ENCODE measurements at regions not wholly inside any gene's neighbourhood (a gene's known extent, or its start where the extent isn't known, plus 50 kb on each side); places are given as distances from the start of the nearest gene placed in this dataset.

DNA sequence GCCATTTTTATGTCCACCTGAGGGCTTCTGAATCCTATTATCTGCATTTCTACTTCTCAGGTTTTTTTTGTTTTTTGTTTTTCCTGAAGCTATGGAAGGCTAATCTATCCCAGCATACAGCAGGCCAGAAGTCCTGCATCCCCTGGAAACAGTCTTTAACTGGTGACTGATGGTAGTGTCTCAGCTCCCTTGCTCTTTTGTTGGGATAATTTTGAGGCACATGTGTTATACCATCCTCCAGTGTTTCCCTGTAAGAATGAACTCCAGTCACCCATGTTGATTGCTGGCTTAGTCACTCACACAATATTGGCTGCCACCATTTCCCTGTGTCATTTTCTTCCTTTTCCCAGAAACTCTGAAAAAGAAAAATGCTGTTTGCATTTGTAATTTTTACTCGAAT lies 1094.0 kb upstream of the LRRN3 start:
- Histone ChIP-seq H3K36me3 (ENCODE audit: insufficient read depth, low read length) (no peaks in the 10 kb centered on the region), H2AFZ (ENCODE audit: low read length) (no peak overlapping the region), H4K20me1 (ENCODE audit: insufficient read depth, low read length) (no peaks in the 10 kb centered on the region), H3K27ac (ENCODE audit: low read depth, low read length) (no peak overlapping the region), H3K4me1 (ENCODE audit: insufficient read depth, low read length) (no peaks in the 10 kb centered on the region), H3K4me2 (ENCODE audit: insufficient read depth, low read length) (no peak overlapping the region), H3K4me3 (ENCODE audit: insufficient read depth, low read length) (no peak overlapping the region), H3K9me3 (ENCODE audit: low read depth, low read length) (no peaks in the 10 kb centered on the region), H3K79me2 (ENCODE audit: insufficient read depth, low read length) (no peaks in the 10 kb centered on the region), H3K27me3 (ENCODE audit: insufficient read depth, low read length) (no peaks in the 10 kb centered on the region)
- TF ChIP-seq, protein P1, sequence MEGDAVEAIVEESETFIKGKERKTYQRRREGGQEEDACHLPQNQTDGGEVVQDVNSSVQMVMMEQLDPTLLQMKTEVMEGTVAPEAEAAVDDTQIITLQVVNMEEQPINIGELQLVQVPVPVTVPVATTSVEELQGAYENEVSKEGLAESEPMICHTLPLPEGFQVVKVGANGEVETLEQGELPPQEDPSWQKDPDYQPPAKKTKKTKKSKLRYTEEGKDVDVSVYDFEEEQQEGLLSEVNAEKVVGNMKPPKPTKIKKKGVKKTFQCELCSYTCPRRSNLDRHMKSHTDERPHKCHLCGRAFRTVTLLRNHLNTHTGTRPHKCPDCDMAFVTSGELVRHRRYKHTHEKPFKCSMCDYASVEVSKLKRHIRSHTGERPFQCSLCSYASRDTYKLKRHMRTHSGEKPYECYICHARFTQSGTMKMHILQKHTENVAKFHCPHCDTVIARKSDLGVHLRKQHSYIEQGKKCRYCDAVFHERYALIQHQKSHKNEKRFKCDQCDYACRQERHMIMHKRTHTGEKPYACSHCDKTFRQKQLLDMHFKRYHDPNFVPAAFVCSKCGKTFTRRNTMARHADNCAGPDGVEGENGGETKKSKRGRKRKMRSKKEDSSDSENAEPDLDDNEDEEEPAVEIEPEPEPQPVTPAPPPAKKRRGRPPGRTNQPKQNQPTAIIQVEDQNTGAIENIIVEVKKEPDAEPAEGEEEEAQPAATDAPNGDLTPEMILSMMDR (IDR thresholded peaks at IDR 0.05; ENCODE audit: extremely low read depth, low read depth, low read length) = no peak
- DNase-seq (ENCODE audit: insufficient read length, low spot score, missing footprints) = no peak

DNA sequence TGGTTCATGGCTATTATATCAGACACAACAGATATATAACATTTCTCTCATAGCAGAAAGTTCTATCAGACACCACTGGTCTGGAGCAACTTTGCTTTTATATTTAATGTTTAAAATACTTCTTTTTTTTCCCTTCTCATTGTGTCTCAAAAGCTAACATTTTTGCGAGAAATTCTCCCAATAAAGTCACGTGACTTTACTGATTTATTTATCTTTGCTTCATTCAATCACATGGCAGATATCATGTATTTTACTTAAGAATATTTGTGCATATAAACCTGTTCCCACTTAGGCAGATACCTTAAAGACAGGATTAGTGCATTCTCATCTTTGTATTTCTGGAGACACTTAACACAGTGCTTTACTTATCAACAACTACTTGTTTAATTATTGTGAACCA lies 1093.1 kb upstream of the LRRN3 start:
- no peaks in the 10 kb centered on the region for H3K9me3 ChIP-seq (ENCODE audit: low read depth, low read length)
- H3K79me2 ChIP-seq (ENCODE audit: insufficient read depth, low read length) = no peaks in the 10 kb centered on the region
- TF ChIP-seq, protein P1 (IDR thresholded peaks at IDR 0.05; ENCODE audit: extremely low read depth, low read depth, low read length) = no peak
- no peak overlapping the region for H3K4me2 ChIP-seq (ENCODE audit: insufficient read depth, low read length)
- H3K27me3 ChIP-seq (ENCODE audit: insufficient read depth, low read length) = no peaks in the 10 kb centered on the region
- no peaks in the 10 kb centered on the region for H3K4me1 ChIP-seq (ENCODE audit: insufficient read depth, low read length)
- H4K20me1 ChIP-seq (ENCODE audit: insufficient read depth, low read length) = no peaks in the 10 kb centered on the region
- no peak for DNase-seq (ENCODE audit: insufficient read length, low spot score, missing footprints)
- no peaks in the 10 kb centered on the region for H3K36me3 ChIP-seq (ENCODE audit: insufficient read depth, low read length)
- no peak overlapping the region for H3K4me3 ChIP-seq (ENCODE audit: insufficient read depth, low read length)
- no peak overlapping the region for H2AFZ ChIP-seq (ENCODE audit: low read length)
- no peak overlapping the region for H3K27ac ChIP-seq (ENCODE audit: low read depth, low read length)

DNA sequence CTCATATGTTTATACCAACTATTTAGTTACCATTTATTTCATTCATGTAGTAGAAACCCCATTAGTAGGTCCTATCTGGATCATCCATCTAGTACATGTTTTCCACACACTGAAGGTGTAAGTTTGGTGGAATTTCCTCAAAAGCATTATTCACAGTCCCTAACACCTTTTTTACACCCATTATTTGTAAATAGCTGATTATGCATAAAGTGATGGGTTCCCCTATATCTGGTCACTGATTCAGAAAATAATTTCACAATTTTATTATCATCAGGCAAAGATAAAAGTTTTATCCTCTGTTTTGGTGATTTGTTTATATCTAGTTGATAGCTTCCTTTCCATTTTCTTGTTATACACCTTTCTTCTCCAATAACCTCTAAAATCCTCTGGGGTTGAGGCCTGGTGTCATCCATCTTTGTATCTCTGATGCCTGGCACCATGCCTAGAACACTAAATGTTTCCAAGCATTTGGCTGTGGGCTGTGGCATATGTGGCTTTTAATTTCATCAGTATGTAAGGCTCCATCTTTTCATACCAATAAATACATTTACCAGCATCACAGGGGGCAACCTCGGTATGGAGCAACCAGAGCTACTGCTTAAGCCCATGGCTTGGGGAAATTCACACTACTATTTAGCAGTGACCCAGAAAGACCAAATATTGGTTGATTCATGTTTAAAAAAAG lies 1089.5 kb upstream of the LRRN3 start:
- no peak overlapping the region for H3K4me2 ChIP-seq (ENCODE audit: insufficient read depth, low read length)
- TF ChIP-seq, protein P1 (IDR thresholded peaks at IDR 0.05; ENCODE audit: extremely low read depth, low read depth, low read length) = no peak
- H3K4me1 ChIP-seq (ENCODE audit: insufficient read depth, low read length) = no peaks in the 10 kb centered on the region
- H2AFZ ChIP-seq (ENCODE audit: low read length) = no peak overlapping the region
- no peak overlapping the region for H3K4me3 ChIP-seq (ENCODE audit: insufficient read depth, low read length)
- no peaks in the 10 kb centered on the region for H3K79me2 ChIP-seq (ENCODE audit: insufficient read depth, low read length)
- no peak overlapping the region for H3K27ac ChIP-seq (ENCODE audit: low read depth, low read length)
- no peaks in the 10 kb centered on the region for H3K27me3 ChIP-seq (ENCODE audit: insufficient read depth, low read length)
- no peaks in the 10 kb centered on the region for H3K36me3 ChIP-seq (ENCODE audit: insufficient read depth, low read length)
- H4K20me1 ChIP-seq (ENCODE audit: insufficient read depth, low read length) = no peaks in the 10 kb centered on the region
- DNase-seq (ENCODE audit: insufficient read length, low spot score, missing footprints) = peak; percentile 3
- H3K9me3 ChIP-seq (ENCODE audit: low read depth, low read length) = no peaks in the 10 kb centered on the region

DNA sequence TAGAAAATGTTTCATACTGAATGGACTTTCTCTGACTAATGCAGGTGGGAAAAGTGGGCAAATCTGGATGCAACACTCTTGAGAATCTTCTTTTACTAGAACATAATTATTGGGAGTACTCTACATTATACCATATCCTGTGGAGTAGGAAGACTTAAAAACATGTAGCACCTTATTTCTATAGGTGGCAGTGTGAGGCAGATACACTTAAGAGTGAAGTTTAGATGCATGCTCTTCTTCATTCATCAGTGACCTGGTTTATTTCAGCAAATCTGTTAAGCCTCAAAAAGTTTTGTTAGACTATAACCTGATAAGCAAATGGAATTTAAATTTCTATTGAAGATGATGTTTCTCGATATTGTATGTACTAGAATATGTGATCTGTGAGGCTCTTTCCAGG lies 1087.1 kb upstream of the LRRN3 start:
- no peaks in the 10 kb centered on the region for H3K4me1 ChIP-seq (ENCODE audit: insufficient read depth, low read length)
- H3K36me3 ChIP-seq (ENCODE audit: insufficient read depth, low read length) = no peaks in the 10 kb centered on the region
- no peaks in the 10 kb centered on the region for H4K20me1 ChIP-seq (ENCODE audit: insufficient read depth, low read length)
- H3K9me3 ChIP-seq (ENCODE audit: low read depth, low read length) = peaks cover 2% of the 10 kb centered on the region
- H3K4me2 ChIP-seq (ENCODE audit: insufficient read depth, low read length) = no peak overlapping the region
- no peak for DNase-seq (ENCODE audit: insufficient read length, low spot score, missing footprints)
- H3K27me3 ChIP-seq (ENCODE audit: insufficient read depth, low read length) = no peaks in the 10 kb centered on the region
- no peak overlapping the region for H3K27ac ChIP-seq (ENCODE audit: low read depth, low read length)
- TF ChIP-seq, protein P1 (IDR thresholded peaks at IDR 0.05; ENCODE audit: extremely low read depth, low read depth, low read length) = no peak
- H3K79me2 ChIP-seq (ENCODE audit: insufficient read depth, low read length) = no peaks in the 10 kb centered on the region
- H2AFZ ChIP-seq (ENCODE audit: low read length) = no peak overlapping the region
- no peak overlapping the region for H3K4me3 ChIP-seq (ENCODE audit: insufficient read depth, low read length)
